HG02588 (cell line): ENCODE measurements at regions not wholly inside any gene's neighbourhood (a gene's known extent, or its start where the extent isn't known, plus 50 kb on each side); places are given as distances from the start of the nearest gene placed in this dataset.
"Not testable (repeated sequence)": the region's sequence is repeated elsewhere in the genome, so short reads cannot be mapped to it uniquely, and the experiment has no call there.

Experiments used
- ATAC-seq: cut with Tn5 transposase; IDR thresholded peaks from one replicate; pipeline ENCODE4 v1.9.1; 2021; ENCODE audit warnings: mild to moderate bottlenecking, moderate library complexity; ENCODE audit not compliant: unreplicated experiment

DNA sequence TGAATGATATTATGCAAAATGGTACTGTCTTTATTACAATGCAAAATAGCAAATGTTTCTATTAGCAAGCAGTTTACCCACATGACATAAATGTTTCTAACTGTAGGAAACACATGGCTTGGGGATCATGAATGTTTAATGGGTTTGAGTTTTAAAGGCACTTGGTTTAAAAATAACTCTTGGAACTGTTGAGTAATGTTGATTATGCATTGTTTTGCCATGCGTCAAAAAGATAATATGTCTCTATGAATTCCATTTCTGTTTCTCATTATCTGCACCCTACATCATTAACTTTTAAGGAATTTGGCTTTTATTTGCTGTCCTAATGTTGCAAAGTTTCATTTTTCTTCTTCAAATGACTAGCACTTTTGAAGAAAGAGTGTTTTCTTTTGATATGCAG is 1355.5 kb downstream of the SUCLG1 start:
- no peak for ATAC-seq

GRCh38 chr2:83089051-83089450 is 1370.0 kb downstream of the SUCLG1 start:
- not testable (repeated sequence) for ATAC-seq

DNA sequence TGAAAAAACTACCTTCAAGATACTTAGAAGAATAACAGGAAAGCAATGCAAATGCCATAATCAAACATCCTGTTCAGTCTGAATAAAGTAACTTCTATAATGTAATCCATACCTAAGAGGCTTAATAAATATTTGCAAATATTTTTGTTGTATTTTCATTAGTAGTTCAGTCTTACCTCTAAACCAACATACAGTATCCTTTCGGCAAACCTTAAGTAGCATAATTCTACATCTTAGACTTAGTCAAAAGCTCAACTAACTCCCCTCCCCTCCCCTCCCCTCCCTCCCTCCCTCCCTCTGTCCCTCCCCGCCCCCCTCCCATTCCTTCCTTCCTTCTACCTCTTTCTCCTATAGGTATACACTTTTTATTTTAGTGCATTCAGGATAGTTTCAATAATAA is 1373.2 kb downstream of the SUCLG1 start:
- ATAC-seq, result no peak

DNA sequence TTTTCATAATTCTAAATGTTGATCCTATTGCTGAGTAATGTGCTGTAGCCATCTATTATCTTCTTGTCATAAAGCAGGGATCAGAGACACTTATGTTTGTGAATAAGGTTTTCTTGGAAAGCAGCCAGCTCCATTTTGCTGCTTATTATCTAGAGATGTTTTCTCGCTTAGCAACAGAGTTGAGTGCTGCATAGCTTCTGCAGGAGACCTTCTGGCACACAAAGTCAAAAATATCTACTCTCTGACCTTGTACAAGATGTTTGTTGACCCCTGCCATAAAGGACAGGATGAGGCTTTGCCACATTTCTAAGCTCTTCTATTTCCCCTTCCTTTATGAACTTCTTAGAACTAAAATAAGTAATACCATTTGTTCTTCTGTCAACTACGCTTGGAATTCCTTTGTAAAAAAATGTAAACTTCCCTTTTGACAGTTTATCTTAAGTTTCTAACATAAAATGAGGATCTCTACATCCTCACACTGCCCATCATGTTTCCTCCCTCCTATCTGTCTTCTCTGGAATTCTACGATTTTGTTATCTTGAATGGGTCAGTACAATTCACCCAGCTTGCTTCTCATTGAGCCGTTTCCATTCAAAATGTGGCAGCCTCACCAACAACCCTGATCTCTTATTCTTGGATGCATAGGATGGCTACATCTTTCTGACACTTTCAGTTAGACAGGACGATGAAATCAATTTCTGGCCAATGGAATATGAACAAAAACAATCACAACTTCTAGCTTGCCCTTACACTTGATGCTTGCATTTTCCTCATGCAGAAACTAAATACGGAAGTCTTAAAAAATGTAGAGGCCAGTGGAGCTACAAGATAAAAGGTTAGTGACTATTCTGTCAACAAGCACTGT is 1377.0 kb downstream of the SUCLG1 start:
- ATAC-seq, result no peak

DNA sequence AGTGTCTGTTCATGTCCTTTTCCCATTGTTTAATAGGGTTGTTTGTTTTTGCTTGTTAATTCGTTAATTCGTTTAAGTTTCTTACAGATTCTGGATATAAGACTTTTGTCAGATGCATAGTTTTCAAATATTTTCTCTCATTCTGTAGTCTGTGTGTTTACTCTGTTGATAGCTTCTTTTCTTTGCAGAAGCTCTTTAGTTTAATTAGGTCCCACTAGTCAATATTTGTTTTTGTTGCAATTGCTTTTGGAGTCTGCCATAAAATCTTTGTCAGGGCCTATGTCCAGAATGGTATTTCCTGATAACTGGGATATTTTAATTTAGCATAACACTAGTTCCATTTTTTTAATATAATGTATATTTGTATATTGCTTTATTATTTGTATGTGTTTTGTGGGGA is 1380.1 kb downstream of the SUCLG1 start:
- no peak for ATAC-seq

- no peak for ATAC-seq
Observed at GRCh38 chr2:83072767-83073166, 1386.3 kb downstream of the SUCLG1 start.

DNA sequence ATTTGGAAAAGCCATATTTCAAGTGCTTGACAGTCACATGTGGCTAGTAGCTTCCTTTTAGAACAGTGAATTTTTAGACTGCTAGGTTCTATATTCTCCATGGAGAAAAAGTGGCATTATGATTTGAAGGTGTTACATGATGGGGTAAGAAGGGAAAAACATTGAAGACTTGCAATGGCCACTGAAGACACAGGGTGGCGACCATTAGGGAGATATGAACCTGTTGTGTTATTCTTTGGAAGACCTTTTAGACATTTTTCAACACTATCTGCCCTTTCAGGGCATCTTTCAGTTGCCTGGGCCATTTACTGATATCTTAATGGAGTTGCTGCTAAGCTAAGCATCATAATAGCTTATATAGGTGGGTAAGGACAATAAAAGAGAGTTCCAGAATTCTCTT is 1387.2 kb downstream of the SUCLG1 start:
- no peak for ATAC-seq

- no peak for ATAC-seq
Observed at GRCh38 chr2:83071352-83071751, 1387.7 kb downstream of the SUCLG1 start.

DNA sequence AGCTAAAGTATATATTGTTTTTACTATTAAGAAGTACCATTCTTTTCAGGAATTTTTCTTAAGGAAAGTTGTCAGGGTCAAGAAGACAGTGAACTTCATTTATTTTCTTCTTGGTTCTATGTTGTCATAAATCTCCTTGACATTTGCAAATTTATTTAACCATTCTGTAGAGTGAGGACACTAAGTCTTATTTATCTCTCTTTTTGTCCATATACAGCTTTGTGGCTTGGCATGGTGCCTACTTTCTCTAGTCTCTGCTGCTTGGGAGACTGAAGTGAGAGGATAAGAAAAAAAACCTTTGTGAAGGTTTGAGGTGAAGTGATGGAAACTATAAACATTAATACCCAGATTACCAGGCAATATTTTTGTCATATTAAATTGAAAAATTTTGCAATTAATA is 1389.4 kb downstream of the SUCLG1 start:
- no peak for ATAC-seq

DNA sequence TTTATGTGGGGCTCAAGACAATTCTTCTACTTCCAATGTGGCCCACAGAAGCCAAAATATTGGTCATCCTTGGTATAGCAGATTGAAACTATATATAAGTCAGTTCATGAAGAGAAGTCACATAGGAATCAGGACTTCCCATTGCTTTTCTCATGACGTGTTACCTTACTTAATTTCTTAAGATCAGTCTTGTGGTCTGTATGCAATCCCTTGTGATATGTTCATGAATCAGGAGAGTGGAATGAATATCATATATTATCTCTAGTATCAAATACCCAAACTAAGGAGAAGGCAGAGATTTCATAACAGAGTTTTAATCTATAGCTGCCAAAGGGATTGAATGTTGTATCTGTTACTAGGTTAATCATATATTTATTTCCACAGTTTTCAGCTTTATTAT is 1390.4 kb downstream of the SUCLG1 start:
- no peak for ATAC-seq

- no peak for ATAC-seq
Observed at GRCh38 chr2:83067947-83068346, 1391.1 kb downstream of the SUCLG1 start.

- no peak for ATAC-seq
Observed at GRCh38 chr2:83063933-83064332, 1395.1 kb downstream of the SUCLG1 start.

GRCh38 chr2:83063511-83063910 is 1395.6 kb downstream of the SUCLG1 start:
- ATAC-seq, result no peak

GRCh38 chr2:83058683-83059082 is 1400.4 kb downstream of the SUCLG1 start:
- ATAC-seq, result no peak

DNA sequence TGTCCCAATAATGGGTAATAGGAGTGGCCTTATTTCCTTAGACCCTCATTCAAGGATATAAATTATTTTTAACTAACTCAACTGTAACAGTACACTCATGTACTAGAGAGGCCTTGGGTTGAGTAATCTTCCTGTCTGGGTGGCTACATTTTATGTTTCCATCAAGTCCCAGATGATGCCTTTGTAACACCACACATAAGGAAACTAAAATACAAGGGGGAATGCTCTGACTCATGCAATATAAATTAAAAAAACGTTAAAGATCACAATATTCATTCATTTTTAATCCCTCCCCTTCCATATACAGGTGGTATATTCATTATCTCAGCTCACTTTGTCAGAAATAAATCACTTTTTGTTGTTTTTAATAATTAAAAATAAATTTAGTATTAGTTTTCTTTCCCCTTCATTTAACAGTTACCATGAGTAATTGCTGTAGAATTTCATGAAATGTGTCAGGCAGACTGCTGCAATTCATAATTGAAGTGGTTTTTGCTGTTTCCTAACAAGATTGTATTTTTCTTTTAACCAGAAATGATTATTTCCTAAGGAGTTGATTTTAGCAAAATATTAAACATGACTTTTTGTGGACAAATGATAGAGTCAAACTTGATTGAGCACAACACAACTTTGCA is 1403.6 kb downstream of the SUCLG1 start:
- ATAC-seq, result no peak

DNA sequence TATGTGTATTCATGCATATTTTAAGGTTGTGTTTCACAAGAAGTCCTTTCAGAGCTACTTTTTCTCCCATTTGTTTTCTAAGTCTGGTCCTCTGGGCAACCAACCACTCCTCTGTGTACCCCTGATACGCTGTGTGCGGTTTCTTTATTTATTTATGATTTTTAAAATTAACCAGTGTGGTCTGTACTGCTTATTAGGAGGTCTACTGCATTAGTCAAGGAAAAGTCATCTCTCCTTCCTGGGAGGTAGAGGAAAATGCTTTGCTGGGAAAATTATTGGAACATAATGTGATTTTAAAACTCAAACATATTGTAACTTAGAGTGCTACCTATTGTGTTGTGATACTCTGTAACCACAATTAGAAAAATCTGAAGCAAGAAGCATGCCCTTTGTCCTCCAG is 1404.3 kb downstream of the SUCLG1 start:
- ATAC-seq, result no peak

GRCh38 chr2:83051538-83052170 is 1407.4 kb downstream of the SUCLG1 start:
- ATAC-seq, result no peak

DNA sequence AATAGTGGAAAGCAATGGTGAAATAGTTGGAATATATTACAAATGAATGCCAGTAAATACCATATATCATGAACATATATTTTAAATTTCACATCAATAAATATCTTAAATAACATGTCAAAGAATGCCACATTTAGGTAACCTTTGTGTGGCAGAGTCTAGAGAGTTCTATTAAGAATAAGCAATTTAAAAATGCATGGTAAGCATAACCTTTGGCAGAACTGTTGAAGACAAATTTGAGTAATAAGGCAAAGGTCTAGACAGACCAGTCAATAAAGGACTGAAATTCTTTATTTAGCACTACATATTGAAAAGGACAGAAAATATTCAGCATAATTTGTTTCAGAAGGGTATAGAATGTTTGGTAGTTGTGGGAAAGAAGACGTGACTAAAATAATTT is 1417.0 kb downstream of the SUCLG1 start:
- ATAC-seq, result no peak

DNA sequence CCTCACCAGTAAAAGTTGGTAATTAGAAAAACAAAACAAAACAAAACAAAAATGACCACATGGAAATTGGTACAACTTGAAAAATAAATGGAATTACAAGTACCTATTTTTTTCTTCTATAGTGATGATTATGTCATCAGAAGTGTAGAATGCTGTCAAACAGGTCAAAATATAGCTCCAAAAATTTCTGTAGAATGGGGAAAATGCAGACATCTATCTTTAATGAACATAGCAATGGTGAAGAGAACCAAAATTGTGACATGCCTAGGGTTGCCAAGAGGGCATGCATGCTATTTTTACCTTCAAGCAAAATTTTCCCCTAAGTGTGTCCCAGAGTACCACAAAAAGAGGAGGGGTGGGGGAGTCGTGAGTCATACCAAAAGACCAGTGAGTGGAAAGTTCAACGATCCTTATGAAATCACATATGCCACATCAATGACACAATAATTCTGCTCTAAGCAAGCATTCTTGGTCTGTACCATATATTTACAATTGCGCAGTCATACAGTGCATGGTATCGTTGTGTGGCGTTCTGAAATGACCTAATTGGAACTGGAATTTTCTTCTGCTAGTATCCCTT is 1436.4 kb downstream of the SUCLG1 start:
- ATAC-seq, result no peak

DNA sequence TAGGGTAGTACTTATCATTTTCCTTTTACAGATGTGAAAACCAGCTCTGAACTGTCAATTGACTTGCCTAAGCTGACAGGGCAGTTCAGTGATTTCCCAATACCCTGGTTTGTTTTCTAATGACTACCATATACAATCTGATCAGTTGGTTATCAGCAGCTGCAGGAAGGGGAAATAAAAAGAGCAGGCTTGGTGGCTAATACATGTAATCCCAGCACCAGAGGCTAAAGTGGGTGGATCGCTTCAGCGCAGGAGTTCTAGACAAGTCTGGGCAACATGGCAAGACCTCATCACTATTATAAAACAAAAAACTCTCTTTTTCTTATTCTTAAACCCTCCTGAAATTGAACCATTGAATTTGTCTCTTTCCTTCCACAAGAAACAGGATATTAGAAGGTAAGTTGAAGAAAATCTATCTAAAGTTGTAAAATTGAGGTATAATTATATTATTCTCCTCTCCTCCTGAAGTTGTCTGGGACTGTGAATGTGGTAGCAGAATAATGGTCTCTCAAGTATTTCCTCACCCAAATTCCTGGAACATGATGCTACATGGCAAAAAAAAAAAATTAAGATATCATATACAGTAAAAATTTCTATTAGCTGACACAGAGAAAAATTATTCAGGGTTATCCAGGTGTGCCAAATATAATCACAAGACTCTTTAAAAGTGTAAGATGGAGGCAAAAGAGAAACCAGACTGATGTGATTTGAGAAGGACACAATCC is 1441.6 kb downstream of the SUCLG1 start:
- ATAC-seq, result no peak
